Cardiac septum (tissue), 1 donor: ENCODE measurements at regions not wholly inside any gene's neighbourhood (a gene's known extent, or its start where the extent isn't known, plus 50 kb on each side); places are given as distances from the start of the nearest gene placed in this dataset.

Source experiments
- DNase-seq: peaks from one replicate; pipeline ENCODE4 v3.0.0-alpha.2; 2020; ENCODE audit warnings: low spot score
- intact Hi-C: fragments of 100-400 bp; cut with DNase I; formaldehyde crosslinking; loops from one replicate; pipeline ENCODE4 v1.14.0; 2022
- donor health status: DM: no; HTN: no; CAD: no.

- intact Hi-C loops, result no loop called here
- DNase-seq, result no peak
These were observed 175.5 kb downstream of the ZFP36L2 start for GRCh38 chr2:43050866-43051265.

- no peak for DNase-seq
- intact Hi-C loops, result no loop called here
These were observed 176.3 kb downstream of the ZFP36L2 start for GRCh38 chr2:43049836-43050801.

- intact Hi-C loops, result no loop called here
- no peak for DNase-seq
These were observed 179.1 kb downstream of the ZFP36L2 start for GRCh38 chr2:43047187-43047780.

GRCh38 chr2:43045866-43046265 lies 180.5 kb downstream of the ZFP36L2 start:
- intact Hi-C loops, result no loop called here
- no peak for DNase-seq

- intact Hi-C loops, result no loop called here
- no peak for DNase-seq
These were observed 182.2 kb downstream of the ZFP36L2 start for GRCh38 chr2:43044093-43044681.

- intact Hi-C loops, result no loop called here
- no peak for DNase-seq
These were observed 182.9 kb downstream of the ZFP36L2 start for GRCh38 chr2:43043553-43043870.

- intact Hi-C loops, result no loop called here
- no peak for DNase-seq
These were observed 184.6 kb downstream of the ZFP36L2 start for GRCh38 chr2:43041661-43042360.

GRCh38 chr2:43041173-43041591 lies 185.2 kb downstream of the ZFP36L2 start:
- intact Hi-C loops, result no loop called here
- no peak for DNase-seq

GRCh38 chr2:43040084-43040854 lies 186.1 kb downstream of the ZFP36L2 start:
- intact Hi-C loops, result no loop called here
- DNase-seq, result no peak

GRCh38 chr2:43039376-43040080 lies 186.9 kb downstream of the ZFP36L2 start:
- DNase-seq, result no peak
- intact Hi-C loops, result no loop called here

GRCh38 chr2:43038696-43039094 lies 187.7 kb downstream of the ZFP36L2 start:
- DNase-seq, result no peak
- intact Hi-C loops, result no loop called here

GRCh38 chr2:43038034-43038695 lies 188.2 kb downstream of the ZFP36L2 start:
- DNase-seq, result no peak
- intact Hi-C loops, result no loop called here

GRCh38 chr2:43035922-43036321 lies 190.5 kb downstream of the ZFP36L2 start:
- intact Hi-C loops, result no loop called here
- DNase-seq, result no peak

GRCh38 chr2:43034921-43035320 lies 191.5 kb downstream of the ZFP36L2 start:
- no peak for DNase-seq
- intact Hi-C loops, result loop anchor here (5.0 kb wide), 1 partner anchor 37 kb away; no protein-coding TSS in a partner anchor

GRCh38 chr2:43034242-43034619 lies 192.2 kb downstream of the ZFP36L2 start:
- DNase-seq, result no peak
- intact Hi-C loops, result loop anchor here (5.0 kb wide), 1 partner anchor 38 kb away; no protein-coding TSS in a partner anchor

- DNase-seq, result no peak
- intact Hi-C loops, result loop anchor here (5.0 kb wide), 1 partner anchor 39 kb away; no protein-coding TSS in a partner anchor
These were observed 192.8 kb downstream of the ZFP36L2 start for GRCh38 chr2:43033466-43034241.

GRCh38 chr2:43033016-43033270 lies 193.5 kb downstream of the ZFP36L2 start:
- DNase-seq, result no peak
- intact Hi-C loops, result loop anchor here (5.0 kb wide), 1 partner anchor 39 kb away; no protein-coding TSS in a partner anchor
